Activated CD4-positive, alpha-beta T cell treated with anti-CD3 and anti-CD28 coated beads, Interleukin-10, Interleukin-2, amounts not matched to agents 100 ng/mL and 50 ng/mL, durations not matched to agents 16 hours and 8 hours (primary cell): ENCODE measurements at regions not wholly inside any gene's neighbourhood (a gene's known extent, or its start where the extent isn't known, plus 50 kb on each side); places are given as distances from the start of the nearest gene placed in this dataset.

Experiments used
- DNase-seq: peaks from one replicate; pipeline ENCODE4 v3.0.0-alpha.2; 2020

DNA sequence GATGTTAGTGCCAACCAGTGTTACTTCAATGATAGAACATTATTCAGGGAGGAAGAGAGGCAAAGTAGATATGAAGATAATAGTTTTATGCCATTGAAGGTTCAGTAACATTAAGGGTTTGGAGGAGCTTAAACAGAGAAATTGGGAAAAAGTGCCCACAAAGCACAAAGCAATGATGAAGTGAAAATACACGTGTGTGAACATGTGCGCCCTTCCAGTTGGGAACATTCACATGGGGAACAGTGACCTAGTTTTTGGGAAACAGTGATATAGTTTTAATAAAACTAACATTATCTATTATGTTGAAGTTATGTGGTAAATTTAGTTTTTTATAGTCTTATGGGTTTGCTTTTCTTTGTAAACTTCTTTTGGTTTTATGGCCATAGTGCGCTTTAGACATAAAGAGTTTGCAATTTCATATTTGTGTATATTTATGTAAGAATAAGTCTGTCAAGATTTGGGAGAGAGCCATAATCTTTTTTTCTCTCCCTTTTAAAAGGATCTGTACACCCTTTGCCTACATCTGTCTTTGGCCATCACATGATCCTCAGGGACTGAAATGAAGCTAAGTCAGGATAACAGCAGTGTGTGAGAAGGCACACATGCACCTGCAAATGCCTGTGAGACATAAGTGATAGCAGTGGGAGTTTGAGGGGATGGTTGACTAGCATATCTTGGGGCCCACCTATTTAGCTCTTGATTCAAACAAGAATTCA, 450.3 kb upstream of the THRB start:
- DNase-seq = no peak

DNA sequence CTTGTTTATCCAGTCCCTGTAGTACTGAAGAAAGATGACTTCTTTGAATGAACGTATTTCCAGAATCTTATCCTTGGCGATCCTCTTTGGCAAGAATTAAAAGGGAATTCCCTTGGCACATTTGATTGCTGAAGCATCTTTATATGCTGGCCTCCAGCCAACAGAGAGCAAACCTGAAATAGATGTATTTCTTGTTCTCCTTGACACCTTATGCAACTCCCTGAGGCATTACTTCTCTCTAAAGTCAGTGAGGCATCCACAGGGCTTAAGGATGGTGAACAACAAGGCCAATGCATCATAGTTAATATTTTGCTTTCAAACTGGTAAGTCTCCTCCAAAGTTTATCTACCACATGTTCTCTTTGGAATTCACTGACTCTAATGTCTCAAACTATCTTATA, 450.9 kb upstream of the THRB start:
- no peak for DNase-seq

DNA sequence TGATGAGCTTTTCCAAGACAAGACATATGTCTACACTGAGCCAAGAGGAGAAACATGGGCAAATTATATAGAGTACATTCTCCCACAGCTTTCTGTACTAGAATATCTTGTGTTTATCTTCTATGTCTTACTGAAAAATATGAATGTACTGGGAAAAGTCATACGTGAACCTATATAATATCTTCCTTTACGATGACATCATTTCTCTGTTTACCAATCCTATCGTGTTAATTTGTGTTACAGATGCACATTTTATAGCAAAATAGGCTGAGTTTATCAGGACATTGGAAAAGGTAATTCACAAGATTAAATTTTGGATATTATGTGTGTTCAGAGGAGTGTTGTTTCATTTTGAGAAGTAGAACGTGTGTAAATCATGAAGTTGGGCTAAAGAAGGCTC, 452.5 kb upstream of the THRB start:
- no peak for DNase-seq

DNA sequence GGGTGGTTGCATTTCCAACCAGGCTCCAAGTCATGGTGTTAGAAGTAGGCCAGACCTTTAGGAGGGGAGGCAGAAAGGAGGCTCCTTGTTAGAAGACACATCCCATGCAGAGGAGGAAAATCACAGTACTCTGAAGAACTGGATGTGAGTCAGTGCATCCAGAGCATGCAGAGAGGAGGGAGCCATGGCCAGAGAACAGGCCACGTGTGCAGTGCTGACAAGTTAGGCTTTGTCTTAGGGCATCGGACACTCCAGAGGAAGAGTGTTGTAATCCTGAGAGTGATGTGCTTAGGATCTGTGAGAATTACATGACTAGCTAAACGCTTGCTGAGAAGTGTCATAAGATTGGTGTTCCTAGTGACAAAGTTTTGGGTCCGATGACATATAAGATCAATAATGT, 456.5 kb upstream of the THRB start:
- DNase-seq = no peak

DNA sequence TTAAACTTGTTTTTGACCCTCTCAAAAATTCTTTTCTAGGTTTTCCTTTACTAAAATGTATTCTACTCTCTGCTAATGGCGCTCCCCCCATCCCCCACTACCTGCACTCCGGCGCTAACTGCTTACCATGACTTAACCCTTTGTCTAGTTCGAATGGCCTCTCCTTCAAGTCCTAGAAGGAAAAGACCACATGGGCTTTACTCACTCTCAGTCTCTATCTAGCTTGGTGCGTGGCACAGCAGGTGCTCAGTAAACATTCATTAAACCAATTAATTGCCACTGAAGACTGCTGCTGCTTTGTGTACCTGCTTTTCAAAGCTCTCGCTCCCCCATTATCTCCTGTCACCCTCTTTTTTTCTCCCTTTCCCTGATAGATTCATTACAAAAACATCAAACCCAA, 457.7 kb upstream of the THRB start:
- no peak for DNase-seq

DNA sequence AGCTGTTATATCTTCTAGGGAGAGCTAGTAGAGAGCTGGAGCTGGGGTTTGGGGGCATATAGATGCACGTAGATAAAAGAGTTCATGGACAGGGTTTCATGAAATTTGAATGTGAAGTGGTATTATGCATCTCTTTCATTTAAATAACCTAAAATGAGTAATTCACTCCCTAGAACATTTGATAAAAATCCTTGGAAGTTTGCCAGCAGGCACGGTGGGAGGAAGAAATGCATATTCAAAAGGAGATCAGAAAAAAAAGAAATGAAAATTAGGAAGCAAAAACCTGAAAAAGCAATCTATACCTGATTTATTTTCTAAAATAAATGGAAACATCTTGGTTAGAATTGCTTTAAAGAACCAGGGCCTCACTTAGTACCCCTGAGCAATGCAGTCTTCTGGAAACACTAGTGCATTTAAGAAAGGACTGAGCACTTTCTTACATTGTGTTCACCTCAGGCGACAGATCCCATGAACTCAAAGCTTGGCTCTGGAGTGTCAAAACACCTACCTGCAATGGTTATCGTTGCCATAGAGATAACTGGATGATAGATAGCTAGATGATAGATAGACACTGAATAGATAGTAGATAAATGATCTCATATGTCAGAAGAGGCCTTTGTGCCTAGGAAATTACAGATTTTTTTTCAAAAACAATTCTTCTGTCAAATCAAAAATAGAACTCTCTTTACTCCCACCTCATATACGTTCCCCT, 458.6 kb upstream of the THRB start:
- no peak for DNase-seq

DNA sequence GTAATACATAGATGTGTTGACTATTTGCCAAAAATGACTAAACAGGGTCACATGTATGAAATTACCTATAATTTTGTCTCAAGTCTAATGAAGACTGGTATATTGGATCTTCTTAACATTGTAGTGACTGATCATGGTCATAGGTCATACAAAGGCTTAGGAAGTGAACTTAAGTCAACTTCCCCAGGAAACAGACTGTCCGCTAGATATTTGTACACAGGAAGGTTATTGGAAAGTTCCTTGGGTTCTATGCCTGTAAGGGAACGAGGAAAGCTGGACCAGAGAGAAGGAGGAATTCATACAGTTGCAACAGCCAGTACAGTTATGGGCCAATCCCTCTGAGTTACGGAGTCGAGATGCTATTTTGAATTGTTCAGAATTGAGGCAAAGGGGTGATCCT, 462.0 kb upstream of the THRB start:
- DNase-seq = no peak

DNA sequence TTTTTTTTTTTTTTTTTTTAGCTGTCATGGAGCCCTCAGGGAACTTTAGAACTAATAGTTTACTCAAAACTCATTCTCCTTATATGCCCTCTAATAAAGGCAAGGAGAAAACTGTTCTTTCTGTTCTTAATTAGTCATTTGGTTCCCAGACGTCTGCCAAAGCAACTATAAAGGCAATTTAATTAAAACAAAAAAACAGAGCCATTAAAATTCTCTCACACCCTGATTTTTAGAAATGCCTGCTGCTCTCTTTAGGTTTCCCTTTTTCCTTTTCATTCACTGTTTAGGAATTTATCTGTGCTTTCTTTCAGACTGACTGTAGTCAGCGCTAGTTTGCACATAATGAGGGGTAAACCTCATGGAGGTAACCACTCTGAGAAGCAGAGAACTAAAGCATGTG, 463.6 kb upstream of the THRB start:
- no peak for DNase-seq

DNA sequence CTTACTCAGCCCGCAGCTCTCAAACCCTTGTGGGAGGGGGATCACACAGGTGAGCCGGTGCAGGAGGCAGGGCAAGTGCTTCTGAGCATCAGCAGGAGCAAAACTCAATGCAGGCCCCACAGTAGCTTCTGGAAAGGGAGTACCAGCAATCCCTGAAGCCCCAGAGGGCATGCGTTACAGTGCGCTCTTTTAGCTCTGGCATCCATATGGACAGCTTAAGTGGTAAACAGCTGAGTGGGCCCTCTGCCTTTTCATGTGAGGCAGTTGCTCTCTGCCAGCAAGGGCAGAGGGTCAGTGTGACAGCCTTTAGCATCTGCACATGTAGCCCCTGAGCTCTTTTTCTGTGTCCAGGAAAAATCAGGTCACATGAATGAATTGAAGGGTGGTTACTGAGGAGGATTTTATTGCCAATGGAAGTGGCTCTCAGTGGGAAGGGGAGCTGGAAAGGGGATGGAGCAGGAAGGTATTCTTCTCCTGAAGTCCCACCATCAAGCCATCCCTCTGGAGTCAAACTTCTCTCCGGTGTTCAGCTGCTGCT, 464.3 kb upstream of the THRB start:
- no peak for DNase-seq

DNA sequence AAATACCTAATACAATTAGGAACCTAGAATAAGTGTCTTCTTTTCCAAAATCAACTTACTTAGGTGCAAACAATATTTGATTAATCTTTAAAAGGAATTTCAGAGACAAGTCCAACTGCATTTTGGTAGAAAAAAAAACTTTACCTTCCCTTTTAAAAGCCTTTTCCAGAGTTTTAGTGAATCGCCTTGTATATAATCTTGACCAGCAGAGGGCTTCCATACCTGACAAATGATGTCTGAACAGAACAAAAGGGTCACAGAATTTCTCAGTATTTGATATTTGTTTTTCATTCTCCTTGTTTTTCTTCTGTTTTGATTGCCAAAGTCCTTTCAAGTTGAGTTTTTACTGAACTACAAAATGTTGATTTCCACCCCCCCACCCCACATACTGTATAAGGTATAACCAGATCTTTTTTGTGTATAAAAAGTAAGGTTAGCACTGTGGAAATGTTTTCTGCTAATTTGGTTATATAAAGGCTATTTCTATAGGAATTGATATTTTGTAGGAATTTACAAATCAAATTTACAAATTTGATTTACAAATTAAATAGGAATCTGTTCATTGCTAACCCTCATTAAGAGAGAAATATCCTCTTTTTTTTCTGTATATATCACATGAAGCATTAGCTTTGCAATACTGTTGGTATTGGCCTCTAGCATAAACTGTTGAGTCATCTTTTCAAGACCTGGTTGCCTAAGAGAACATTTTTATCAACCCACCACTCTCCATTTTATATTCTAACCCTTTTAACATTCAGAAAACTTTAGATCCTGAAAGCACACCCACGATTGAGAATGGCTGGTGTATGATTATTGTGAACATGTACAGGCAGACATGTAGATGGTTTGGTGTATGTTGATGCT, 464.1 kb upstream of the RARB start:
- DNase-seq = no peak

DNA sequence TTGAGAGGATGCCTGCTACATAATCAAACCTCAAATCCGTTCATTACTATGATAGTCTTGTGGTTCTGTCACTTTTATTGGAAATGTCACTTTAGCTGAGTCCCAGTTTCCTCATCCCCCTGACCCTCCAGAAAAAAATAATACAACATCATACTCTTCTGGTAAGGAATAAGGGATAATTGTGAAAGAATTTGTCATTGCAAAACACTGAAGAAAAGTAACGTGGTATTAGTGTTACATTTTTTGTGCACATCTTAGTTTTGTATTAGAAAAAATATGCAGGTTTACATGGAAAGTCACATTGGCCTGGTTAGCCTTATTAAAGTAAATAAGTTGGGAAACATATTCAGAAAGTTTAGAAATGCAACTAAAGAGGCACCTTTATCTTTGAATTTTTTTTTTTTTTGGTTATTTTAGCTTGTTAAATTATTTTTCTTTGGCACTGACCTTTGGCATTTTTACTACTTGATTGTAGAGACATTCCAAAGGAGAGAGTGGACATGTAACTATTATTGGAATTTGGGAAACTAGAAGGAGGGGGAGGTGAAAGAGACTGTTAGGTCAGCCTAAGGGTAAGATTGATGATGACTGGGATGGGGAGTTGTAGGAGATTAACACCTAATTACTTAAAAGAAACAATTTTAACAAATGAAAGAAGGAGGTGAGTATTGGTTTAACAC, 462.2 kb upstream of the RARB start:
- no peak for DNase-seq

DNA sequence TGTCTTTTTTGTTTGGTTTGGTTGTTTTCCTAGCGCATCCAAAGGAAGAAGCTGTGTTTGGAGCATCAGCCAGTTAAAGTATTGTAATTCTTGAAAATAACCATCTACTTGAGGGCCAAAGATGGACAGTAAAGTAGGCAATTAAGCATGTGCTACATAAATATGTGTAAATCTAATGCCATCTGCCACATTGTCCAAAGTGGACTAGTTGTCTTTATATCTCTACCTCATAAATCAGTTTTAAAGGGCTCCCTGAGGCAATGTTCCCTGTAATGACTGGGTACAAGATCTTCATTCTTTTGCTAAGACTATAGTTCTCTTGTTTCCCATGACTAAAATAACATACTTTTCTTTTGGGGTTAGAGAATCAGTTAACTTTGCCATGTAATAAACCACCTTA, 460.0 kb upstream of the RARB start:
- DNase-seq = no peak

DNA sequence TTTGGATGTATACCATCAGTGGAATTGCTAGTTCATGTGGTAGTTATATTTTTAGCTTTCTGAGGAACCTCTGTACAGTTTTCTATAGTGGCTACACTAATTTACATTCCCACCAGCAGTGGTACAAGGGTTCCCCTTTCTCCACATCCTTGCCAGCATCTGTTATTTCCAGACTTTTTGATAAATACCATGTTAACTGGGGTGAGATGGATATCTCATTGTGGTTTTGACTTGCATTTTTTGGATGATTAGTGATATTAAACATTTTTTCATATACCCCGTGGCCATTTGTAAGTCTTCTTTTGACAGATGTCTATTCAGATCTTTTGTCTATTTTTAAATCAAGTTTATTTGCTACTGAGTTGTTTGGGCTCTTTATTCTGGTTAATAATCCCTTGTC, 455.6 kb upstream of the RARB start:
- DNase-seq = no peak

DNA sequence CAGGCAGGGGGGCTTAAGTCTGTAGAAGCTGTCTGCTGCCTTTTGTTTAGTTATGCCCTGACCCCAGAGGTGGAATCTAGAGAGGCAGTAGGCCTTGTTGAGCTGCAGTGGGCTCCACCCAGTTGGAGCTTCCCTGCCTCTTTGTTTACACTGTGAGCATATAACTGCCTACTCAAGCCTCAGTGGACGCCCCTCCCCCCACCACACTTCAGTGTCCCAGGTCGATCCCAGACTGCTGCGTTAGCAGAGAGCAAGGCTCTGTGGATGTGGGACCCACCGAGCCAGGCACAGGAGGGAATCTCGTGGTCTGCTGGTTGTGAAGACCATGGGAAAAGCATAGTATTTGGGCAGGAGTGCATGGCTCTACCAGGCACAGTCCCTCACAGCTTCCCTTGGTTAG, 446.8 kb upstream of the RARB start:
- DNase-seq = no peak

DNA sequence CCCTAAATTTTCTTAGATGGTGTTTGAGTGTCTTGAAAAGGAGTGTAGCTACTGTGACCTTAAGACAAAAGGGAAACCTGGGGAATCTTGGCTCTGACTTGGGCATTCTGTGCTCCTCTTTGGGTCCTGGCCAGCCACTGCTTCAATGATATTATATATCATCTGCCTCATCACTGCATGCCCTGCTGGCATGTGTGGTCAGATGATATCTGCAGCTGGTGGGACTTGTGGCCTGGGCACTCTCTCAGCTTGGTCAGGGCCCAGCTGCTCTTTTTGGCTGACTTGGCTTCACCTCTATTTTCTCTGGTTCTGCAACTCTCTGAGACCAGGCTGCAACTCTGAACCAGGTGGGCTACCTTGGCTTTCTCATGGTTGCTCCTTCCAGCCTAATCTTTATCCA, 446.1 kb upstream of the RARB start:
- no peak for DNase-seq

DNA sequence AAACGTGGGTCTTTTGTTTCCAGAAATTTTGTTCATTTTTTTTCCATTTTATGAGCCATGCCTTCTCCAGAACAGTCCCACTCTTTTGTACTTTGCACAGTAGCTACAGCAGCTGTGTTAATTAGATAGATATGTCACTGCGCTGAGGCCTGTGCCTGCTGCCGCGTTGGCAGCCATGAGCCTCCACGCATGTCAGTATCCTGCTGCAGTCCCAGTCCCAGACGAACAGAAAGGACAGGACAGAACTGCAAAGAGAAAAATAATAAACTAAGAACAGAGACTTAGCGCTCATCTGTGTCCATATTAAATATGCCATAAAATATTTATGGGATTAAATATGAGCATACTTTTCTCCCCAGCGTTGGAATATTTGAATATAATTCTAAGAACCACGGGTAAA, 442.4 kb upstream of the RARB start:
- DNase-seq = no peak

DNA sequence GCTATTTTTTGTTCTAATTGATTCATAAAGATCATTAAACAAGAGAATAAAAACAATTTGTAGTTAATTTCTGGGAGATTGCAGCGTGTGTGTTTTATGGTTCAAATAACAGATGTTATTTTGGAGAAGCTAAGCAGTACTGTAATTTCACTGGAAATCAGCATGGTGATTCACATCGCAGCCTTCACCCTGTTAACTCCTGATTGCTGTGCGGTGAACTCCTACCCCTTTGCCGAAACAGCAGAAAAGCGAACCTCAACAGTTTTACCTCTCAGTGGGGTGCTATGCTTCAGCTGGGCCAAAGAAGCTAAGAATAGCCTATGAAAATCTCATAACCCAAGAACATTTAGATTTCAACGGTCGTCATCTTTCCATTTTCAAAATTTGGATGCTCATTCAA, 441.5 kb upstream of the RARB start:
- no peak for DNase-seq

DNA sequence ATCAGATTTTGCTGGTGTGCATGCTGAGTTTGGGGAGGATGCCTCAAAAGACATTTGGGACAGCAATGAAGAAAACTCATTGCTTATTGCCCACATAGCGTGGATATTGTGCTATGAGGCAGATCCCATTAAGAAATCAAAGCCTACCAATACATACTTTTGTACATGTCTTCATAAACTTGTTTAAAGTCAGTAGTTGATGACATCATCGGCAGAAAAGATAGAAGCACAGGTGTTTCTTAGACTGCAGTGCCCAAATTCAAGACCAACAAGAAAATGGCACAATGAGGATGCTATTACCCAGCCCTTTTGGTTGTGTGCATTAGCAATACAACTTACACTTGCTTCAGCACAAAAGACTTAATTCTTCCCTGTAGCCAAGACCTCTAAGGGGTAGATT, 428.7 kb upstream of the RARB start:
- no peak for DNase-seq

DNA sequence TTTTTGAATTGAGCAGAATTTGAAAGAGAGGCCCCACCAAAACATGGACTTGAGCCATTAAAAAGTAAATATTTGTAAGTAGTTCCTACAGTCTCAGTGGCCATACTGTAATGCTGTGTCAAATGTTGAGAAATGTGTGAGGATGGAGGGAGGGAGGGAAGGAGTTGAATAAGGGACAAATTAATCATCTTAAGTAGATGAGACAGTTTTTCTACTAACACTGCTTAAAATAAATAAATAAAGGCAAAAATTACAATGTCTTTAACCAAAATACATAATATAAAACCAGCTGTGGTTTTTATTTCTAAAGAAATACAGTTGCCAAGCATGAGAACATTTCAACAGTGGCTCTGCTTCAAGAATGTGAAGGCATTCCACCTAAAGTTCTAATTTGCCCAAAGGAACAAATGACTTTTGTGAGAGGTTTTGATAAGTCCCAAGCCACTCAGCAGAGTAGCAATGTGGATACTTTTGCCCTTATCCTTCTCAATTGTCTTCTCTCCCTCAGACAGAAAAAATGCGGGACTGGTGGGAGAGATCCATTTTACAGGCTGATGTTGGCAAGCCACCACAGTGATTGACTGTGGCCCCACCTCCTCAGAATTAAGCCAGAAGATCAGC, 427.0 kb upstream of the RARB start:
- DNase-seq = no peak

DNA sequence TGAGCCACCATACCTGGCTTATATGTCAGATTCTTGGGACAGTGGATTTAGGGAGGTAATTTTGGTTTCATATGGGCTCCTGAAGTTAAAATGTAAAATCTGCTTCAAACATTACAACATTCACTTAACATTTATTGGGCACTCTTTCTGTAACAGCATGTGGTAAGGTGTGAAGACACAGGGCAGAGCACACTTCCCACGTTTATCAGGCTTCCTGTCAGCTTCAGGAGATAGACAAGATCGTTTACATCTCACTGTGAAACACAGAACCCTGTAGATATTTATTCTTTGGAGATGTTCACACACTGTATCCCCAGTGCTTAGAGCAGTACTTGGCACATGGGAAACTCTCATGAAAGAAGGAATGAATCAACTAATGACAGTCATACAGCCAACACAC, 426.0 kb upstream of the RARB start:
- no peak for DNase-seq

DNA sequence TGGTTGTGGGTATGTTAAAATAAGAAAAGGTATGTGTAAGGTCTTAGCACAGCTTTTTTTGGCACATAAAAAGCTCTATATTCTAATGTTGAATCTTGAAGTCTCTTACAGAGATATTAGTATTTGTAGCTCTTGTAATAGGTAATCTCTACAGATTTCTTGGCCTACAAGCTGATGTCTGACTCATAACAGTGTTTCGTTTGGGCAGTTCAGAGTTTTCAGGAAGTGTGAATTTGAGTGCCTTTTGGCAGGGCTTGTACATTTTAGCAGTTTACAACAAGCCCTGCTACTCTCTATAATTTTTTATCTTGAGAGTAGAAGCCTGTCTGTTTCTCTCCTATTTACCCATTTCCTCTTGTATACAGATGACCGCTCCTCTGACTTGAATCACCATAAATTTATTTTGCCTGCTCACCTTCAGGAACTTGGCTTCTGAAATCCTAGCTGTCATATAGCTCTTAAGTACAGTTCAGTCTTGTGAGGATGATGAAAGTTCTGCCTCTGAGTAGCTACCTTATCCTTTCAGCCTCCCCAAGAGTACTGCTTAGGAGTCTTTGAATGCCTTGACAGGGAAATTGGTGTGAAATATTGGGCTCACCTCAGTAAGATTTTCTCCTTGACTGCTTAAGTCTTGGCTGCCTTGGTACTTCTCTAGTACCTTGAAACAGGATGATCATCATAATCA, 419.9 kb upstream of the RARB start:
- no peak for DNase-seq

DNA sequence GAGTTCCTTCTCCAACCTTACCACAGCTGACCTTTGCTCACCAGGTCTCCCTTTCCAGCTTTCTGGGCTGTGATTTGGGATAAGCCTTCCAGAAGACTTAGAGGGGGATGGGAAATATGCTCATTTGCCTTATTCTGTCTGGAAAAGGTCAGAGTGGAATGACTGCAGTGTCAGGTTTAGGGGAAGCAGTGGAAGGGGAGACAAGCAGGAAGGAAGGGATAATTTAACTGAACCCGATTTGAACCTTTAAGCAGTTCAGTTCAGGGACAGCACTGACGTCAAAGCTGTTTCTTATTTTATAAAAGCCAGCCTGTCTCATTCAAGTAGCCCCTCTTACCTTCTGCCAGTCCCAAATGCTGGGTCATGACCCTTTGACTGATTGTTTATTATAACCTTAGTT, 418.4 kb upstream of the RARB start:
- no peak for DNase-seq
